Epithelial cell of proximal tubule (primary cell): ENCODE measurements at regions not wholly inside any gene's neighbourhood (a gene's known extent, or its start where the extent isn't known, plus 50 kb on each side); places are given as distances from the start of the nearest gene placed in this dataset.

Source experiments
- DNase-seq: peaks from one replicate; pipeline ENCODE4 v3.0.0-alpha.2; 2011; ENCODE audit warnings: low read depth
- H3K4me3 ChIP-seq: 2 replicates; pipeline ENCODE4 v1.5.1; 2011; ENCODE audit warnings: low read depth, mild to moderate bottlenecking, low read length
- CTCF ChIP-seq: conservative IDR thresholded peaks from 2 replicates; pipeline ENCODE4 v1.5.1; 2012; ENCODE audit warnings: low read depth, mild to moderate bottlenecking, low read length

DNA sequence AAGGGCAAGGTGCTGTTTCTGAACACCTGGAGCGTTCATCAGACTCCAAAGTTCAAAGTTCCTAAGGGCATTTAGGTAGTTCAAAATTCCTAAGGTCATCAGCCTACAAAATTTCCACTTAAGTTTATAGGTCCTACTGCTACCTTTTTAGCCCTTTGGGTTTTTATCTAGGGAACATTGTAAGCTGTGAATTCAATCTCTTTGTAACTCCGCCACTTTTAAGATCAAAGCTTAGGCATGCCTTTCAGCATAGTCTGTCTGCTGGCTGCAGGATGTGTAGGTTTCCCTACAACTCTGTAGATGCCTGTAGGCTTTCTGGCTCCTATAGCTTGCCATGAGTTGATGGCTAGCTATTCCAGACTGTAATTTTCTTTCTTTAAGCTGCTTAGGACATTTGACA lies 291.6 kb downstream of the MAP2K6 start:
- TF ChIP-seq CTCF = no peak
- no peak overlapping the region for H3K4me3 ChIP-seq
- no peak for DNase-seq

DNA sequence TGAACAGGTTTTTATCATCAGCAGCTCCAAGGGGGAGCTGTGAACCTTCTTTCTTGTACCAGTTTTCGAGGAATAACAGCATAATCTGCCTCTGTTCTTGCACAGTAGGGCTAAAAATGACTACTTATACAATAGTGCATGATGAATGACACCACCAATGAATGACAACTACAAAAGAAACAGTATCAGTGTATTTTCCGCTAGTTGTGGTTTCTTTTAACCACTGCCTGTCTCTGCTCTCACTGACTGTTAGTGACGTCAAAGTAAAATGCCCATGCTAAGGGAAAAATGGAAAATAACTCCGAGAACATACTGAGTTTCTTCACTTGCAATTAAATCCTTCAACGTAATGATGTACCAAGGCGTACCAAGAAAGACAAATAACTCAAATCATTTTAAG lies 294.9 kb downstream of the MAP2K6 start:
- DNase-seq = no peak
- H3K4me3 ChIP-seq = no peak overlapping the region
- TF ChIP-seq CTCF = no peak

DNA sequence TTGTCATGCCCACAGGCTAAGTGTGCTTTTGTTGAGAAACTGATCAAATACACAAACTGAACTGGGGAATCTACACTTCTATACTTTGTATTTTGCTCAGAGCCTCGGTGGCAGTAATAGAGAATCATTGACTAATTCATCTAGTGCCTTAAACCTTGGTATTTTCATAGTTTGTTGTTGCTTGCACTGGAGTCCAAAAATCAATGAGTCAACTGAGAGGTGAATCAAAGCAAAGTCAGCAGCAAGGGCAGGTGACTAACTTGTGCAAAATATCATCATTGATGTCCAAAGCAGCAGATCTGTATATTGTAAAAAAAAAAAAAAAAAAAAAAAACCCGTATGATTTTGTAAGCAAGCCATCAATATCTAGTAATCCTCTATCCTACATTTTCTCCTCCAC lies 296.4 kb downstream of the MAP2K6 start:
- TF ChIP-seq CTCF = no peak
- peak; percentile 40 for DNase-seq
- no peak overlapping the region for H3K4me3 ChIP-seq

GRCh38 chr17:69711541-69711940 lies 297.0 kb downstream of the MAP2K6 start:
- no peak for TF ChIP-seq CTCF
- H3K4me3 ChIP-seq = no peak overlapping the region
- no peak for DNase-seq

- DNase-seq = no peak
- no peak for TF ChIP-seq CTCF
These were observed 298.4 kb downstream of the MAP2K6 start for GRCh38 chr17:69712801-69713311.

GRCh38 chr17:69713815-69714214 lies 299.3 kb downstream of the MAP2K6 start:
- no peak for DNase-seq
- TF ChIP-seq CTCF = no peak
- H3K4me3 ChIP-seq = no peak overlapping the region

More at GRCh38 chr17:69712801-69713311, 298.4 kb downstream of the MAP2K6 start:
- H3K4me3 ChIP-seq = no peak overlapping the region

- no peak overlapping the region for H3K4me3 ChIP-seq
- TF ChIP-seq CTCF = no peak
- no peak for DNase-seq
These were observed 300.2 kb downstream of the MAP2K6 start for GRCh38 chr17:69714669-69715068.
